SW 1271 (cell line): ENCODE measurements at regions not wholly inside any gene's neighbourhood (a gene's known extent, or its start where the extent isn't known, plus 50 kb on each side); places are given as distances from the start of the nearest gene placed in this dataset.

ENCODE experiments used
- DNase-seq, 2 experiments: peaks; one replicate each; lab custom pipeline; 2025; lab: John Stamatoyannopoulos, UW

GRCh38 chr1:221069986-221070385 is 190.7 kb downstream of the HLX start:
- no peak for DNase-seq

GRCh38 chr1:221071777-221072176 is 192.5 kb downstream of the HLX start:
- no peak for DNase-seq

GRCh38 chr1:221072214-221072613 is 193.0 kb downstream of the HLX start:
- DNase-seq: no peak

- DNase-seq: no peak
These were observed 195.1 kb downstream of the HLX start for GRCh38 chr1:221074332-221074731.

- DNase-seq: no peak
These were observed 196.7 kb downstream of the HLX start for GRCh38 chr1:221075911-221076310.

GRCh38 chr1:221076391-221076811 is 197.2 kb downstream of the HLX start:
- DNase-seq: no peak

GRCh38 chr1:221078260-221078965 is 199.2 kb downstream of the HLX start:
- no peak for DNase-seq

GRCh38 chr1:221083902-221084301 is 204.7 kb downstream of the HLX start:
- DNase-seq: no peak

GRCh38 chr1:221084681-221085080 is 205.4 kb downstream of the HLX start:
- DNase-seq: no peak

GRCh38 chr1:221085701-221086375 is 206.6 kb downstream of the HLX start:
- no peak for DNase-seq

GRCh38 chr1:221087919-221088318 is 208.7 kb downstream of the HLX start:
- no peak for DNase-seq

GRCh38 chr1:221089273-221089672 is 210.0 kb downstream of the HLX start:
- no peak for DNase-seq

- DNase-seq: no peak
These were observed 210.6 kb downstream of the HLX start for GRCh38 chr1:221089803-221090202.

GRCh38 chr1:221093903-221094791 is 214.9 kb downstream of the HLX start:
- DNase-seq: no peak

GRCh38 chr1:221097479-221098281 is 218.4 kb downstream of the HLX start:
- DNase-seq: no peak

- DNase-seq: no peak
These were observed 219.5 kb downstream of the HLX start for GRCh38 chr1:221098471-221099405.

GRCh38 chr1:221099747-221100595 is 220.7 kb downstream of the HLX start:
- no peak for DNase-seq

- DNase-seq: no peak
These were observed 221.4 kb downstream of the HLX start for GRCh38 chr1:221100611-221101010.

GRCh38 chr1:221101807-221102605 is 222.8 kb downstream of the HLX start:
- no peak for DNase-seq
